H9 (cell line): ENCODE measurements at regions not wholly inside any gene's neighbourhood (a gene's known extent, or its start where the extent isn't known, plus 50 kb on each side); places are given as distances from the start of the nearest gene placed in this dataset.

Source experiments
- DNase-seq: peaks from one replicate; pipeline ENCODE4 v3.0.0-alpha.2; 2017
- H2AFZ ChIP-seq: one replicate; pipeline ENCODE4 v1.6.1; 2013; ENCODE audit warnings: mild to moderate bottlenecking, low read length, control low read depth, moderate library complexity
- H2AK5ac ChIP-seq: 2 replicates; pipeline ENCODE4 v1.6.1; 2013; ENCODE audit warnings: low read length, control low read depth, mixed read lengths; ENCODE audit not compliant: insufficient read length
- H2BK120ac ChIP-seq: one replicate; pipeline ENCODE4 v1.6.1; 2013; ENCODE audit warnings: low read depth, mild to moderate bottlenecking, low read length, control low read depth, inconsistent platforms; ENCODE audit not compliant: poor library complexity, severe bottlenecking
- H2BK12ac ChIP-seq: 2 replicates; pipeline ENCODE4 v1.6.1; 2013; ENCODE audit warnings: low read length, control low read depth, mixed read lengths, low read depth; ENCODE audit not compliant: insufficient read length
- H2BK15ac ChIP-seq: 2 replicates; pipeline ENCODE4 v1.6.1; 2013; ENCODE audit warnings: low read depth, low read length, control low read depth
- H2BK20ac ChIP-seq: one replicate; pipeline ENCODE4 v1.6.1; 2013; ENCODE audit warnings: low read depth, mild to moderate bottlenecking, low read length, control low read depth, inconsistent platforms; ENCODE audit not compliant: poor library complexity, severe bottlenecking
- H2BK5ac ChIP-seq: 2 replicates; pipeline ENCODE4 v1.6.1; 2013; ENCODE audit warnings: low read length, control low read depth, mixed read lengths; ENCODE audit not compliant: insufficient read length
- H3K14ac ChIP-seq: 2 replicates; pipeline ENCODE4 v1.6.1; 2013; ENCODE audit warnings: low read length, control low read depth; ENCODE audit not compliant: insufficient read depth
- H3K18ac ChIP-seq: 2 replicates; pipeline ENCODE4 v1.6.1; 2013; ENCODE audit warnings: low read depth, mild to moderate bottlenecking, mixed read lengths, low read length, control low read depth; ENCODE audit not compliant: insufficient read length
- H3K23ac ChIP-seq: 2 replicates; pipeline ENCODE4 v1.6.1; 2013; ENCODE audit warnings: low read length, control low read depth, mixed read lengths, low read depth; ENCODE audit not compliant: insufficient read length
- H3K23me2 ChIP-seq: 2 replicates; pipeline ENCODE4 v1.6.1; 2013; ENCODE audit warnings: low read depth, mild to moderate bottlenecking, mixed read lengths, low read length, control low read depth; ENCODE audit not compliant: insufficient read length, poor library complexity, severe bottlenecking
- H3K27ac ChIP-seq: 2 replicates; pipeline ENCODE4 v1.5.1; 2013; ENCODE audit warnings: low read length, control low read depth, mixed read lengths, low read depth; ENCODE audit not compliant: insufficient read length
- H3K27me3 ChIP-seq: 2 replicates; pipeline ENCODE4 v1.6.1; 2013; ENCODE audit warnings: low read length, control low read depth, inconsistent platforms; ENCODE audit not compliant: insufficient read depth
- H3K4ac ChIP-seq: 2 replicates; pipeline ENCODE4 v1.6.1; 2013; ENCODE audit warnings: low read depth, mild to moderate bottlenecking, control low read depth, inconsistent platforms, low read length, moderate library complexity
- H3K4me1 ChIP-seq: 2 replicates; pipeline ENCODE4 v1.6.1; 2013; ENCODE audit warnings: low read length, control low read depth, inconsistent platforms; ENCODE audit not compliant: insufficient read depth
- H3K4me2 ChIP-seq: 2 replicates; pipeline ENCODE4 v1.6.1; 2013; ENCODE audit warnings: low read length, control low read depth, mixed read lengths; ENCODE audit not compliant: insufficient read length, insufficient read depth
- H3K56ac ChIP-seq: 2 replicates; pipeline ENCODE4 v1.6.1; 2013; ENCODE audit warnings: low read depth, mild to moderate bottlenecking, mixed read lengths, low read length, control low read depth; ENCODE audit not compliant: insufficient read length
- H3K79me1 ChIP-seq: 2 replicates; pipeline ENCODE4 v1.6.1; 2013; ENCODE audit warnings: low read depth, mild to moderate bottlenecking, moderate library complexity, low read length, control low read depth, inconsistent platforms; ENCODE audit not compliant: insufficient read depth, poor library complexity, severe bottlenecking
- H3K79me2 ChIP-seq: 2 replicates; pipeline ENCODE4 v1.6.1; 2013; ENCODE audit warnings: low read length, control low read depth, inconsistent platforms; ENCODE audit not compliant: insufficient read depth
- H3K9ac ChIP-seq: 2 replicates; pipeline ENCODE4 v1.6.1; 2013; ENCODE audit warnings: low read length, control low read depth, mixed read lengths; ENCODE audit not compliant: insufficient read length; ENCODE audit errors: extremely low read depth
- H3K9me3 ChIP-seq: one replicate; pipeline ENCODE4 v1.6.1; 2013; ENCODE audit warnings: low read depth, low read length, inconsistent platforms; ENCODE audit not compliant: control insufficient read depth
- H3T11ph ChIP-seq: one replicate; pipeline ENCODE4 v1.6.1; 2013; ENCODE audit warnings: mild to moderate bottlenecking, low read length, control low read depth, inconsistent platforms
- H4K20me1 ChIP-seq: one replicate; pipeline ENCODE4 v1.6.1; 2013; ENCODE audit not compliant: control insufficient read depth, insufficient read length, insufficient read depth
- H4K5ac ChIP-seq: 2 replicates; pipeline ENCODE4 v1.6.1; 2013; ENCODE audit warnings: low read depth, mild to moderate bottlenecking, mixed read lengths, low read length, control low read depth; ENCODE audit not compliant: insufficient read length
- H4K8ac ChIP-seq: replicated peaks from 2 replicates; pipeline ENCODE4 v1.6.1; 2013; ENCODE audit warnings: low read length, control low read depth, mixed read lengths, low read depth; ENCODE audit not compliant: insufficient read length
- H4K91ac ChIP-seq: 2 replicates; pipeline ENCODE4 v1.6.1; 2013; ENCODE audit warnings: low read depth, mild to moderate bottlenecking, moderate library complexity, mixed read lengths, low read length, control low read depth; ENCODE audit not compliant: insufficient read length
- H3K27ac Mint-ChIP-seq, 3 experiments: 2 replicates in 2 of 3; 3 replicates in 1 of 3; pipeline ENCODE4 v1.8.0; 2020 to 2021; ENCODE audit warnings: mixed read lengths in 3 of 3, mild to moderate bottlenecking in 1 of 3, moderate library complexity in 1 of 3
- H3K27me3 Mint-ChIP-seq: 2 replicates; pipeline ENCODE4 v1.8.0; 2021; ENCODE audit warnings: low read depth, mild to moderate bottlenecking, moderate library complexity, mixed read lengths
- H3K36me3 Mint-ChIP-seq, 3 experiments: 2 replicates in 2 of 3; 3 replicates in 1 of 3; pipeline ENCODE4 v1.8.0; 2020 to 2021; ENCODE audit warnings: low read depth in 3 of 3, mixed read lengths in 3 of 3; ENCODE audit not compliant: insufficient read depth in 1 of 3
- H3K4me1 Mint-ChIP-seq, 2 experiments: 2 replicates each; pipeline ENCODE4 v1.8.0; 2020; ENCODE audit warnings: mixed read lengths in 2 of 2
- H3K4me3 Mint-ChIP-seq, 2 experiments: 2 replicates in 1 of 2; 3 replicates in 1 of 2; pipeline ENCODE4 v1.8.0; 2020 to 2021; ENCODE audit warnings: mild to moderate bottlenecking in 2 of 2, mixed read lengths in 2 of 2, moderate library complexity in 1 of 2
- H3K9me3 Mint-ChIP-seq, 2 experiments: 2 replicates in 1 of 2; 3 replicates in 1 of 2; pipeline ENCODE4 v1.8.0; 2020; ENCODE audit warnings: mild to moderate bottlenecking in 2 of 2, mixed read lengths in 2 of 2, moderate library complexity in 1 of 2
- WGBS: extraction: QIAGEN DNeasy Blood & Tissue Kit; methylation state at CpG from one replicate; pipeline ENCODE4 v1.1.7; 2013; ENCODE audit warnings: missing lambda C conversion rate, low lambda C conversion rate, mixed read lengths; ENCODE audit not compliant: insufficient read length; ENCODE audit errors: extremely low coverage; 5-methylcytosine and 5-hydroxymethylcytosine counted together
- TF ChIP-seq, protein P1 (sequence below): fragments of 200-600 bp; sonication (generic); conservative IDR thresholded peaks from 3 replicates; pipeline ENCODE4 v1.8.0; 2021; ENCODE audit warnings: antibody characterized with exemption, mild to moderate bottlenecking

DNA sequence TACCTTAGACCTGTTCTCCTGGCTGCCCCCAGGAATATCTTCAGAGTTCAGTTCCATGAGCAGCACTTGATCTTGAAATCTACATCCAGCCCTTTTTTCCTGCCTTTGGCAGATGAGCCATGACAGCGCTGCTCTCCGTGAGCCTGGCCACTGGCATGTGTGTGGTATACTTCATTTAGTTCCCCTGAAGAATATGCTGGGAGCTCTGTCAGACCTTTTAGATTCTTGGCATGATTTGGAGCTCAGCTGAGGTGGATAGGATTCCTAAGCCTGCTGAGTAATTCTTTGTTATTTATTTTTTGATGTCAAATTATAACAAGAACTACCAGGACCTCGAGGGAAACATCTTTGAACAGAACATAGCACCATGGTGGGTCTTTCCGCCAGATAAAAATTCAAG, 121.7 kb downstream of the EDEM1 start:
- Histone ChIP-seq H2BK15ac (no peak overlapping the region), H3K14ac (no peak overlapping the region), H3K23ac (no peak overlapping the region), H2AFZ (no peak overlapping the region), H3K9ac (no peak overlapping the region), H3K18ac (no peak overlapping the region), H3K79me1 (no peaks in the 10 kb centered on the region), H3K4me1 (no peaks in the 10 kb centered on the region), H3K23me2 (no peaks in the 10 kb centered on the region), H3K9me3 (no peaks in the 10 kb centered on the region), H2BK12ac (no peak overlapping the region), H3K27me3 (no peaks in the 10 kb centered on the region), H4K91ac (no peak overlapping the region), H2AK5ac (no peak overlapping the region), H4K8ac (no peak overlapping the region), H3K79me2 (no peaks in the 10 kb centered on the region), H2BK20ac (no peak overlapping the region), H4K5ac (no peak overlapping the region), H2BK120ac (no peak overlapping the region), H3T11ph (no peak overlapping the region), H3K4ac (no peak overlapping the region), H4K20me1 (no peaks in the 10 kb centered on the region), H3K56ac (no peak overlapping the region), H2BK5ac (no peak overlapping the region), H3K27ac (no peak overlapping the region), H3K4me2 (no peak overlapping the region)
- Mint-ChIP-seq H3K27ac (no peak overlapping the region), H3K27me3 (peaks cover 2% of the 10 kb centered on the region), H3K4me1 (no peaks in the 10 kb centered on the region), H3K36me3 (no peaks in the 10 kb centered on the region), H3K4me3 (no peak overlapping the region), H3K9me3 (no peaks in the 10 kb centered on the region; a peak in 1 of 5 replicates)
- WGBS: no CpG with 5 or more reads among the region's 4 CpGs
- TF ChIP-seq, protein P1, sequence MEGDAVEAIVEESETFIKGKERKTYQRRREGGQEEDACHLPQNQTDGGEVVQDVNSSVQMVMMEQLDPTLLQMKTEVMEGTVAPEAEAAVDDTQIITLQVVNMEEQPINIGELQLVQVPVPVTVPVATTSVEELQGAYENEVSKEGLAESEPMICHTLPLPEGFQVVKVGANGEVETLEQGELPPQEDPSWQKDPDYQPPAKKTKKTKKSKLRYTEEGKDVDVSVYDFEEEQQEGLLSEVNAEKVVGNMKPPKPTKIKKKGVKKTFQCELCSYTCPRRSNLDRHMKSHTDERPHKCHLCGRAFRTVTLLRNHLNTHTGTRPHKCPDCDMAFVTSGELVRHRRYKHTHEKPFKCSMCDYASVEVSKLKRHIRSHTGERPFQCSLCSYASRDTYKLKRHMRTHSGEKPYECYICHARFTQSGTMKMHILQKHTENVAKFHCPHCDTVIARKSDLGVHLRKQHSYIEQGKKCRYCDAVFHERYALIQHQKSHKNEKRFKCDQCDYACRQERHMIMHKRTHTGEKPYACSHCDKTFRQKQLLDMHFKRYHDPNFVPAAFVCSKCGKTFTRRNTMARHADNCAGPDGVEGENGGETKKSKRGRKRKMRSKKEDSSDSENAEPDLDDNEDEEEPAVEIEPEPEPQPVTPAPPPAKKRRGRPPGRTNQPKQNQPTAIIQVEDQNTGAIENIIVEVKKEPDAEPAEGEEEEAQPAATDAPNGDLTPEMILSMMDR: no peak
- no peak for DNase-seq
